ENCODE measurements at regions not wholly inside any gene's neighbourhood (a gene's known extent, or its start where the extent isn't known, plus 50 kb on each side); places are given as distances from the start of the nearest gene placed in this dataset.

DNA sequence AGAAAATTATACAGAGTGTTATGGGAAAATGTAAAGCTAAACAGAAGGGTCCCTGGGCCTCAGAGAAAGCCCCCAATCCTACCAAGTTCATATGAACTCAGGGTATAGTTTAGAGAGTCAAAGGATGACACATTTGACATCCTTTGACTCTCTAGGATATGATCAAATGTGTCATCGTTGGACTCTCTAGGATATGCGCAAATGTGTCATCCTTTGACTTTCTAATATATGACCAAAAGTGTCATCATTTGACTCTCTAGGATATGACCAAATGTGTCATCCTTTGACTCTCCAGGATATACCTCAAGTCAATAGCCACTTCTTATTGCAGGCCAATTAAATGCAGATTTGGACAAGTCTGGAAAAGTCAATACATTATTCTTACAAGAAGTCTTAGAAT is 204.8 kb upstream of the IGF1 start:
- no peaks in the 10 kb centered on the region for H3K9me3 ChIP-seq (ENCODE audit: control insufficient read depth in 2 of 3, low read length in 3 of 3)
- POLR2A ChIA-PET: no interaction called here
- CTCF ChIA-PET: no interaction called here
- Mint-ChIP-seq H3K9me3 (peaks cover 0 to 4% (median 0%) of the 10 kb centered on the region in 11 donors), H3K36me3 (no peaks in the 10 kb centered on the region), H3K4me3 (no peak overlapping the region), H3K27ac (no peak overlapping the region), H3K4me1 (peaks cover 0 to 1% (median 0%) of the 10 kb centered on the region in 7 donors), H3K27me3 (peaks cover 0 to 14% (median 0%) of the 10 kb centered on the region in 5 donors)
- H3K4me3 ChIP-seq (ENCODE audit: low read length): no peak overlapping the region
- intact Hi-C loops (cut with micrococcal nuclease): no loop called here
- no peak for DNase-seq
- no peak overlapping the region for H3K27ac ChIP-seq (ENCODE audit: low read depth, low read length)
- H3K4me1 ChIP-seq (ENCODE audit: control insufficient read depth in 2 of 2, insufficient read depth in 2 of 2, low read length in 2 of 2): no peaks in the 10 kb centered on the region
- H3K27me3 ChIP-seq (ENCODE audit: control insufficient read depth in 2 of 2, insufficient read depth in 2 of 2, low read length in 2 of 2): no peaks in the 10 kb centered on the region
- no peaks in the 10 kb centered on the region for H3K36me3 ChIP-seq (ENCODE audit: control insufficient read depth in 2 of 3, insufficient read depth in 3 of 3, low read length in 3 of 3)
- ATAC-seq: no peak

DNA sequence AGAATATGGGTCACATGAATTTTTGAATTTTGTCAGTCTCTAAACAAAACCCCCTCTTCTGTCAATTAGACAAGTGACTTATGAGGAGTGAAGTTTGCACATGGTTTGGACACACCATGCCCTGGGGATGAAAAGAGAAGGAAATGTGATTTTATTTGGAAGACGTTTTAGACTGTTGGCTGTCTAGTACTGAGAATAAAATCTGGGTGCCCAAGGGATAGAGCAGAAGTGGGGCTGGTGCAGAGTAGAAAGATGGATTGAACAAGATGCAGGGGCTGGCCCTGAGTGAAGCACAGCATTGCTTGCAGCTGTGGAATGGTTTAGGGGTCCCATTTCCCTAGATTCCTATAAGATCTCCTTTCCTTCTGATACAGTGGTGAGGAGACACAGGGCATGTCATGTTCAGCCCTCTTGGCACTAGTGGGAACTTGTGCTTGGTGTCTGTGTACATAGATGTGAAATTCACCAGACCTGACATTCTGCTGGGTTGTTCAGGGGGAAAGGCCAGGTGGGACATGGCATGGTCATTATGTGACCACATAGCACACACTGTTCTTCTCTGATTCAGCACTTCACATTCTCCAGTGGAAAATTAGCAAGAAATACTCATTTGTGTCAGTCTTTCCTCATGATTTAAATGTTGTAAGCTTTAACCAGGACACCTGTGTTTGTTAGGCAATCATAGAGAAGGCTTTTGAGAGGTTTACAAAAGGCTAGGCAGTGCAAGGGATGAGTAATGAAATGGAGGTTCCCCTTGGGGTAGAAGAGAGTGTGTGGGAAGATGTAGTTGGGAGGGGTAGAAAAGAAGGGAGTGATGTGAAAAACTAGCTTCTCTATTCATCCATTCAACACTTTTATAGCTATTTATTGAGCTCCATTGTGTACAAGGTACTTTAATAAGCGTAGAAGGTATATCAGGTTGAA is 202.3 kb upstream of the IGF1 start:
- Mint-ChIP-seq H3K4me1 (peaks cover 0 to 1% (median 0%) of the 10 kb centered on the region in 7 donors), H3K9me3 (peaks cover 0 to 7% (median 2%) of the 10 kb centered on the region in 11 donors), H3K4me3 (no peak overlapping the region), H3K27me3 (peaks cover 0 to 7% (median 0%) of the 10 kb centered on the region in 5 donors), H3K36me3 (no peaks in the 10 kb centered on the region), H3K27ac (no peak overlapping the region)
- ChIA-PET CTCF (no interaction called here), POLR2A (no interaction called here)
- no peaks in the 10 kb centered on the region for H3K9me3 ChIP-seq (ENCODE audit: control insufficient read depth in 2 of 3, low read length in 3 of 3)
- no peak overlapping the region for H3K27ac ChIP-seq (ENCODE audit: low read depth, low read length)
- H3K36me3 ChIP-seq (ENCODE audit: control insufficient read depth in 2 of 3, insufficient read depth in 3 of 3, low read length in 3 of 3): no peaks in the 10 kb centered on the region
- H3K4me1 ChIP-seq (ENCODE audit: control insufficient read depth in 2 of 2, insufficient read depth in 2 of 2, low read length in 2 of 2): no peaks in the 10 kb centered on the region
- DNase-seq: no peak
- ATAC-seq: no peak
- H3K4me3 ChIP-seq (ENCODE audit: low read length): no peak overlapping the region
- no peaks in the 10 kb centered on the region for H3K27me3 ChIP-seq (ENCODE audit: control insufficient read depth in 2 of 2, insufficient read depth in 2 of 2, low read length in 2 of 2)
- intact Hi-C loops (cut with micrococcal nuclease): no loop called here

DNA sequence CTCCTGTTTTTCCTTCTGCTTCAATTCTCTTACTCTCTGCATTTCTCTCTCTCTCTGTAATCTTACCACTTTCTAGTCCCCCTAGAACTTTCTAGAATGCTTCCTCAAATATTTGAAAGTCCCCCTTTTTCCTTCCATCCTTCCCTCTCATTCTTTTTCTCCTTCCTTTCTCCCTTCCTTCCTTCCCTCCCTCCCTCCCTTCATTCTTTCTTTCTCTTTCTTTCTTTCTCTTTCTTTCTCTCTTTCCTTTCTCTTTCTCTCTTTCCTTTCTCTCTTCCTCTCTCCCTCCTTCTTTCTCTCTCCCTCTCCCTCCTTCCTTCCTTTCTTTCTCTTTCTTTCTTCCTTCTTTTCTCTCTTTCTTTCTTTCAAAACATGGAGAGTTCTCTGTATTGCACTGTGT is 201.4 kb upstream of the IGF1 start:
- peaks cover 0 to 5% (median 0%) of the 10 kb centered on the region in 5 donors for H3K27me3 Mint-ChIP-seq
- H3K9me3 Mint-ChIP-seq: peaks cover 0 to 8% (median 2%) of the 10 kb centered on the region in 11 donors
- H3K36me3 ChIP-seq (ENCODE audit: control insufficient read depth in 2 of 3, insufficient read depth in 3 of 3, low read length in 3 of 3): no peaks in the 10 kb centered on the region
- no peaks in the 10 kb centered on the region for H3K36me3 Mint-ChIP-seq
- no peak for DNase-seq
- H3K4me3 Mint-ChIP-seq: no peak overlapping the region
- H3K27ac Mint-ChIP-seq: no peak overlapping the region
- H3K4me1 Mint-ChIP-seq: peaks cover 0 to 1% (median 0%) of the 10 kb centered on the region in 7 donors
- ATAC-seq: no peak
- CTCF ChIA-PET: no interaction called here
- H3K27me3 ChIP-seq (ENCODE audit: control insufficient read depth in 2 of 2, insufficient read depth in 2 of 2, low read length in 2 of 2): no peaks in the 10 kb centered on the region
- no peak overlapping the region for H3K4me3 ChIP-seq (ENCODE audit: low read length)
- POLR2A ChIA-PET: no interaction called here
- no peaks in the 10 kb centered on the region for H3K9me3 ChIP-seq (ENCODE audit: control insufficient read depth in 2 of 3, low read length in 3 of 3)
- H3K4me1 ChIP-seq (ENCODE audit: control insufficient read depth in 2 of 2, insufficient read depth in 2 of 2, low read length in 2 of 2): no peaks in the 10 kb centered on the region
- intact Hi-C loops (cut with micrococcal nuclease): no loop called here
- H3K27ac ChIP-seq (ENCODE audit: low read depth, low read length): no peak overlapping the region

DNA sequence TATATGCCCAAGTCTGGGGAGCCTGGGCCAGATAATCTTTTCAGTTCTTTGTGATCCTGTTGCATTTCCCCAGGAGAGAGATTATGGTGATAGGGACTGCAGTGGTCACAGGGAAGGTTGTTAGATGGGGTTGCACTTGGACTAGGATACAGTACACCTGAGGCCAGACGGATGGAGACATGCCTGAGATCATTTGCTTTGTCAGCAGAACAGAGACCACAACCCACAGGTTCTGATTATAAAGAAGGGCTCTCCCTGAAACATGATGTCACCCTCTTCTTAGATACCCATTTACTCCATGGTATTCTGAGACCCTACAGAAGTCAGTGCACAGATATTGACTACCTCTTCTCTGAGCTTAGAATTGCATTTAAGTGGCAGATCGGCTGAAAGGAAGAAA is 200.9 kb upstream of the IGF1 start:
- no peak overlapping the region for H3K27ac Mint-ChIP-seq
- CTCF ChIA-PET: no interaction called here

DNA sequence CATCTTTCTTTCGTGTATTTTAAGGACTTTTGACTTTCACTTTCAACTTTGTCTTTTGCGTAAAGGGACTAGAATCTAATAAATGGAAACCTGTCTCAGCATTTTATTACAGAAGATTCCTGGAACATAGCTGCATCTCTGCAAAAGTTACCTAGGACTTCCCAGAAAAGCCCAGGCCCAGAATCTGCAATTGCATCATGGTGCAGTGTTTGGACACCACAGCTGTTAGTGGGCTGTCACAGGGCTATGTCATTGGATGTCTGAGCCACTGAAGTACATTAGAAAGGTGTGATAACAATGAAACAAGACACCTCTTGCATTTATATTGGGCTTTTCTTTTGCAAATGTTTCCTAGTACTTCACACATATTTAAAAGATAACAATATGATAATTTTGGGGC is 199.9 kb upstream of the IGF1 start:
- H3K4me3 Mint-ChIP-seq: no peak overlapping the region

More for the DNA sequence above, 200.9 kb upstream of the IGF1 start:
- POLR2A ChIA-PET: no interaction called here
- intact Hi-C loops (cut with micrococcal nuclease): no loop called here
- Histone ChIP-seq H3K4me3 (ENCODE audit: low read length) (no peak overlapping the region), H3K4me1 (ENCODE audit: control insufficient read depth in 2 of 2, insufficient read depth in 2 of 2, low read length in 2 of 2) (no peaks in the 10 kb centered on the region), H3K9me3 (ENCODE audit: control insufficient read depth in 2 of 3, low read length in 3 of 3) (no peaks in the 10 kb centered on the region), H3K27ac (ENCODE audit: low read depth, low read length) (no peak overlapping the region), H3K27me3 (ENCODE audit: control insufficient read depth in 2 of 2, insufficient read depth in 2 of 2, low read length in 2 of 2) (no peaks in the 10 kb centered on the region), H3K36me3 (ENCODE audit: control insufficient read depth in 2 of 3, insufficient read depth in 3 of 3, low read length in 3 of 3) (no peaks in the 10 kb centered on the region)
- ATAC-seq (no peak), DNase-seq (no peak)
- peaks cover 0 to 1% (median 0%) of the 10 kb centered on the region in 7 donors for H3K4me1 Mint-ChIP-seq
- H3K27me3 Mint-ChIP-seq: peaks cover 0 to 5% (median 0%) of the 10 kb centered on the region in 5 donors
- no peak overlapping the region for H3K4me3 Mint-ChIP-seq
- peaks cover 0 to 10% (median 2%) of the 10 kb centered on the region in 11 donors for H3K9me3 Mint-ChIP-seq
- no peaks in the 10 kb centered on the region for H3K36me3 Mint-ChIP-seq

DNA sequence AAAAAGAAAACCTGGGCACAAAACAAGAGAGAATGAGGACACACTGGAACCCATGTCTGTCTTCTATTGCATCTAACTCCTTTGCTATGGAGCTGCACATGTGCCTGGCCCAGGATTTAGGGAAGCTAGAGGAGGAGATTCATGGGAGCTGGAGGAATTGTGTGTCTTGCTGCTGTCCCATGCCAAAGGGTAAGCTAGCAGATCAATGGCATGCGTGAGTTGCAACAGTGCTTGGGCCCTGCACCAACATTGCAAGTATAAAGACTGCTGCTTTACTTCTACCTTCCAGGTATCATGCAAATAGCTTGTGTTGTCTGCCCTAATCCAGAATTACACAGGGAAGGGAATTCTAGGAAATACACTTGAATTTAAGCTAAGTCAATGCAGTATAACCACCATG is 196.4 kb upstream of the IGF1 start:
- H3K27me3 ChIP-seq (ENCODE audit: control insufficient read depth in 2 of 2, insufficient read depth in 2 of 2, low read length in 2 of 2): no peaks in the 10 kb centered on the region
- H3K4me3 ChIP-seq (ENCODE audit: low read length): no peak overlapping the region
- H3K27ac Mint-ChIP-seq: no peak overlapping the region
- no peaks in the 10 kb centered on the region for H3K36me3 ChIP-seq (ENCODE audit: control insufficient read depth in 2 of 3, insufficient read depth in 3 of 3, low read length in 3 of 3)
- H3K36me3 Mint-ChIP-seq: peaks cover 0 to 7% (median 0%) of the 10 kb centered on the region in 5 donors
- H3K4me1 ChIP-seq (ENCODE audit: control insufficient read depth in 2 of 2, insufficient read depth in 2 of 2, low read length in 2 of 2): no peaks in the 10 kb centered on the region
- intact Hi-C loops (cut with micrococcal nuclease): no loop called here
- peaks cover 0 to 4% (median 0%) of the 10 kb centered on the region in 3 experiments for H3K9me3 ChIP-seq (ENCODE audit: control insufficient read depth in 2 of 3, low read length in 3 of 3)
- peaks cover 0 to 33% (median 10%) of the 10 kb centered on the region in 11 donors for H3K9me3 Mint-ChIP-seq
- CTCF ChIA-PET: no interaction called here
- no peak for ATAC-seq
- no peak overlapping the region for H3K27ac ChIP-seq (ENCODE audit: low read depth, low read length)
- no peaks in the 10 kb centered on the region for H3K4me1 Mint-ChIP-seq
- no peak for DNase-seq
- POLR2A ChIA-PET: no interaction called here
- peaks cover 0 to 3% (median 0%) of the 10 kb centered on the region in 5 donors for H3K27me3 Mint-ChIP-seq
- no peak overlapping the region for H3K4me3 Mint-ChIP-seq

More for the DNA sequence above, 199.9 kb upstream of the IGF1 start:
- H3K4me3 ChIP-seq (ENCODE audit: low read length): no peak overlapping the region
- no peaks in the 10 kb centered on the region for H3K27me3 ChIP-seq (ENCODE audit: control insufficient read depth in 2 of 2, insufficient read depth in 2 of 2, low read length in 2 of 2)
- H3K9me3 ChIP-seq (ENCODE audit: control insufficient read depth in 2 of 3, low read length in 3 of 3): no peaks in the 10 kb centered on the region
- H3K4me1 ChIP-seq (ENCODE audit: control insufficient read depth in 2 of 2, insufficient read depth in 2 of 2, low read length in 2 of 2): no peaks in the 10 kb centered on the region
- ATAC-seq: no peak
- intact Hi-C loops (cut with micrococcal nuclease): no loop called here
- POLR2A ChIA-PET: no interaction called here
- Mint-ChIP-seq H3K36me3 (no peaks in the 10 kb centered on the region), H3K9me3 (peaks cover 0 to 20% (median 4%) of the 10 kb centered on the region in 11 donors), H3K27me3 (peaks cover 0 to 8% (median 0%) of the 10 kb centered on the region in 5 donors), H3K27ac (no peak overlapping the region), H3K4me1 (peaks cover 0 to 1% (median 0%) of the 10 kb centered on the region in 7 donors)
- H3K36me3 ChIP-seq (ENCODE audit: control insufficient read depth in 2 of 3, insufficient read depth in 3 of 3, low read length in 3 of 3): no peaks in the 10 kb centered on the region
- no peak for DNase-seq
- CTCF ChIA-PET: no interaction called here
- H3K27ac ChIP-seq (ENCODE audit: low read depth, low read length): no peak overlapping the region

DNA sequence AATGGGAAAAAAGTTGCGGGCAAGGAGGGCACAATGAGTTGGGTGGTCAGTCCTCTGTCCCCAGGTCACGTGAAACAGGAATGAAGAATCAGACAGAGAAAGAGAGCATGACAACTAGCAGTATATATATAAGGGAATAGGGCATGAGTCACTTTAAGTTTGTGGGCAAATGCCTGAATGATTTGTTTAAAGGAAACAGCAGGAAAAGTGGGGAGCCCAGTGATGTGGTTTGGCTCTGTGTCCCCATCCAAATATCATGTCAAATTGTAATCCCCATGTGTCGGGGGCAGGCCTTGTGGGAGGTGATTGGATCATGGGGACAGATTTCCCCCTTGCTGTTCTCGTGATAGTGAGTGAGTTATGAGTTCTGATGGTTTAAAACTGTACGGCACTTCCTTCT is 195.3 kb upstream of the IGF1 start:
- peaks cover 0 to 37% (median 14%) of the 10 kb centered on the region in 11 donors for H3K9me3 Mint-ChIP-seq
- no peak overlapping the region for H3K27ac ChIP-seq (ENCODE audit: low read depth, low read length)
- CTCF ChIA-PET: no interaction called here

More for the DNA sequence above, 195.3 kb upstream of the IGF1 start:
- Histone ChIP-seq H3K27me3 (ENCODE audit: control insufficient read depth in 2 of 2, insufficient read depth in 2 of 2, low read length in 2 of 2) (no peaks in the 10 kb centered on the region), H3K9me3 (ENCODE audit: control insufficient read depth in 2 of 3, low read length in 3 of 3) (peaks cover 0 to 4% (median 0%) of the 10 kb centered on the region in 3 experiments), H3K36me3 (ENCODE audit: control insufficient read depth in 2 of 3, insufficient read depth in 3 of 3, low read length in 3 of 3) (no peaks in the 10 kb centered on the region), H3K4me3 (ENCODE audit: low read length) (no peak overlapping the region), H3K4me1 (ENCODE audit: control insufficient read depth in 2 of 2, insufficient read depth in 2 of 2, low read length in 2 of 2) (no peaks in the 10 kb centered on the region)
- Mint-ChIP-seq H3K36me3 (peaks cover 0 to 7% (median 0%) of the 10 kb centered on the region in 5 donors), H3K27me3 (peaks cover 0 to 4% (median 0%) of the 10 kb centered on the region in 5 donors), H3K4me3 (no peak overlapping the region), H3K27ac (no peak overlapping the region), H3K4me1 (no peaks in the 10 kb centered on the region)
- no peak for ATAC-seq
- intact Hi-C loops (cut with micrococcal nuclease): no loop called here
- POLR2A ChIA-PET: no interaction called here
- no peak for DNase-seq
